Left ventricle myocardium inferior (tissue), 1 donor: ENCODE measurements at regions not wholly inside any gene's neighbourhood (a gene's known extent, or its start where the extent isn't known, plus 50 kb on each side); places are given as distances from the start of the nearest gene placed in this dataset.

Source experiments
- DNase-seq: peaks from one replicate; pipeline ENCODE4 v3.0.0-alpha.2; 2020
- H3K27ac ChIP-seq: fragments of 200-600 bp; replicated peaks from 2 replicates; pipeline ENCODE4 v1.8.0; 2021
- H3K27me3 ChIP-seq: fragments of 200-600 bp; 2 replicates; pipeline ENCODE4 v1.8.0; 2021; ENCODE audit warnings: low read depth
- H3K36me3 ChIP-seq: fragments of 200-600 bp; 2 replicates; pipeline ENCODE4 v1.8.0; 2021
- H3K4me1 ChIP-seq: fragments of 200-600 bp; 2 replicates; pipeline ENCODE4 v1.8.0; 2021
- H3K4me3 ChIP-seq: fragments of 200-600 bp; 2 replicates; pipeline ENCODE4 v1.8.0; 2021; ENCODE audit warnings: mild to moderate bottlenecking, moderate library complexity
- H3K9me3 ChIP-seq: fragments of 200-600 bp; replicated peaks from 2 replicates; pipeline ENCODE4 v1.8.0; 2021
- intact Hi-C: fragments of 100-400 bp; cut with micrococcal nuclease; formaldehyde crosslinking; loops from one replicate; pipeline ENCODE4 v1.11.0; 2022
- TF ChIP-seq, protein P1 (sequence below): fragments of 200-600 bp; IDR thresholded peaks from 2 replicates; pipeline ENCODE4 v1.8.0; 2021; ENCODE audit warnings: antibody characterized with exemption, mild to moderate bottlenecking, borderline replicate concordance
- donor health status: DM: no; HTN: yes; CAD: no; lungs with severe emphysema.

DNA sequence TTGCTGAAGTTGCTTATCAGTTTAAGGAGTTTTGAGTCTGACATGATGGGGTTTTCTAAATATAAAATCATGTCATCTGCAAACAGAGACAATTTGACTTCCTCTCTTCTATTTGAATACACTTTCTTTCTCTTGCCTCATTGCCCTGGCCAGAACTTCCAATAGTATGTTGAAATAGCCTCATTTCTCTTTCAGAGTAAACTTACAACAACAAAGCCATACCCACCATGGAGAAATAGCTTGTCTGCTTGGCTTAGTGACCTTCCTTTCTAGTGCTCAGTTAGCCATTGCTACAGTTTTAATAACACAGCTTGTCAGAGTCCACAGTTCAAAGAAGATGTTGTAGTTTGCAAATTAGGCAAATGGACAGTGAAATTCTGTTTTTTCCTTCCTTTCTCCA, 228.0 kb downstream of the ETAA1 start:
- Histone ChIP-seq H3K27ac (no peak overlapping the region), H3K36me3 (no peaks in the 10 kb centered on the region), H3K27me3 (no peaks in the 10 kb centered on the region), H3K4me1 (no peaks in the 10 kb centered on the region), H3K4me3 (no peak overlapping the region), H3K9me3 (no peaks in the 10 kb centered on the region)
- intact Hi-C loops, result no loop called here
- DNase-seq, result no peak
- TF ChIP-seq, protein P1, sequence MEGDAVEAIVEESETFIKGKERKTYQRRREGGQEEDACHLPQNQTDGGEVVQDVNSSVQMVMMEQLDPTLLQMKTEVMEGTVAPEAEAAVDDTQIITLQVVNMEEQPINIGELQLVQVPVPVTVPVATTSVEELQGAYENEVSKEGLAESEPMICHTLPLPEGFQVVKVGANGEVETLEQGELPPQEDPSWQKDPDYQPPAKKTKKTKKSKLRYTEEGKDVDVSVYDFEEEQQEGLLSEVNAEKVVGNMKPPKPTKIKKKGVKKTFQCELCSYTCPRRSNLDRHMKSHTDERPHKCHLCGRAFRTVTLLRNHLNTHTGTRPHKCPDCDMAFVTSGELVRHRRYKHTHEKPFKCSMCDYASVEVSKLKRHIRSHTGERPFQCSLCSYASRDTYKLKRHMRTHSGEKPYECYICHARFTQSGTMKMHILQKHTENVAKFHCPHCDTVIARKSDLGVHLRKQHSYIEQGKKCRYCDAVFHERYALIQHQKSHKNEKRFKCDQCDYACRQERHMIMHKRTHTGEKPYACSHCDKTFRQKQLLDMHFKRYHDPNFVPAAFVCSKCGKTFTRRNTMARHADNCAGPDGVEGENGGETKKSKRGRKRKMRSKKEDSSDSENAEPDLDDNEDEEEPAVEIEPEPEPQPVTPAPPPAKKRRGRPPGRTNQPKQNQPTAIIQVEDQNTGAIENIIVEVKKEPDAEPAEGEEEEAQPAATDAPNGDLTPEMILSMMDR, result no peak

DNA sequence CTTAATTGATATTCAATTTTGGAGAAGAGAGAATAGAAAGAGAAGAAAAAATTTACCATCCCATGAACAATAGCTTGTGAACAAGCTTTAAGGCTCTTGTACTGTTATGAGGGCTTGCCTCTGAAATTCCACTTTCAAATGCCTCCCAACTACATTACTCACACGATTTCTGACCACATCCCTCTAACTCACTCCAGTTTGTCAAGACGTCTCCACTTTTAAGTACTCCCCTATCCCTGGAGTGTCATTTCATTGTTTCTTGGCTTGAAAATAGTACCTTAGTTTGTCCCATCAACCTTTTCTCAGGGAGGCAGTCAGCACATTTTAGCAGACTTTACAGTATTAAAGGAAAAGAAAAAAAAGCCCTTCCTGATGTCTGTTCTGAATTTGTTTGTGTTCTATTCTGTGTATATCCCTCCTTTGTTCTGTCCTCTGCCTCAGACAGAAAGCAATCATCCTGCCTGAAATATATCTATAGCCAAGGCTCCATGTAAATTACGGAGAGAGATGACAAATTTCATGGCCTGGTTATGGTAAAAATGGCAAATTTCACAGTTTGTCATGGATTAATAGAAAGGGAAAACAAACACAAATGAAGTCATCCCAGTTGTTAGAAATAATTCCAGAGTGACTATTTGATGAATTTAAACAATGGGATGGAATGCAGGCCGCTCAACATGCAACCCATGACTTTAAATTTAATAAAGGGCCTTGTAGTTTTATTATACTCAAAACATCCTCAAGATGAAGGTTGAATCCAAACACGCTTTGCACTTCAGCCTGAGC, 228.8 kb downstream of the ETAA1 start:
- Histone ChIP-seq H3K27ac (no peak overlapping the region), H3K9me3 (no peaks in the 10 kb centered on the region), H3K36me3 (no peaks in the 10 kb centered on the region), H3K27me3 (no peaks in the 10 kb centered on the region), H3K4me1 (no peaks in the 10 kb centered on the region), H3K4me3 (no peak overlapping the region)
- intact Hi-C loops, result no loop called here
- no peak for DNase-seq
- TF ChIP-seq, protein P1, result no peak

DNA sequence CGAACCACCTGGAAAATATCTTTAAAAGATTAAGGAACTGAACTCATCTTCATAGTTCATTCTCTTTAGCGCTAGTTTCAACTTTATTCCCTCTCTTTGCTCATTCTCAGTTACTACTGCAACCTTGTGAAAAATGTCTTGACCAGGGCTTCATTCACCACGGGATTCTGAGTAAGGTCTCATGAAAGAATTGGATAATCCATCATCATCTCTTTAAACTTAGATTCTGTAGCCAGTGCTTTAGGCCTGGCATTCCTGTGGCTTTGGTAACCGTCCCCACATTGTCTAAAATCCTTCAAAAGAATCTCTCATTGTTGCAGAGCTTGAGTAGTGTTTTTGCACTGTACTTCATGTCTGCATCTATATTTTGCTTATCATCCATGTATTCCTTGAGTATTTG, 229.5 kb downstream of the ETAA1 start:
- H3K36me3 ChIP-seq, result no peaks in the 10 kb centered on the region
- no peak for DNase-seq
- H3K4me3 ChIP-seq, result no peak overlapping the region
- no peaks in the 10 kb centered on the region for H3K9me3 ChIP-seq
- no peaks in the 10 kb centered on the region for H3K27me3 ChIP-seq
- H3K4me1 ChIP-seq, result no peaks in the 10 kb centered on the region
- intact Hi-C loops, result no loop called here
- H3K27ac ChIP-seq, result no peak overlapping the region
- TF ChIP-seq, protein P1, result no peak

DNA sequence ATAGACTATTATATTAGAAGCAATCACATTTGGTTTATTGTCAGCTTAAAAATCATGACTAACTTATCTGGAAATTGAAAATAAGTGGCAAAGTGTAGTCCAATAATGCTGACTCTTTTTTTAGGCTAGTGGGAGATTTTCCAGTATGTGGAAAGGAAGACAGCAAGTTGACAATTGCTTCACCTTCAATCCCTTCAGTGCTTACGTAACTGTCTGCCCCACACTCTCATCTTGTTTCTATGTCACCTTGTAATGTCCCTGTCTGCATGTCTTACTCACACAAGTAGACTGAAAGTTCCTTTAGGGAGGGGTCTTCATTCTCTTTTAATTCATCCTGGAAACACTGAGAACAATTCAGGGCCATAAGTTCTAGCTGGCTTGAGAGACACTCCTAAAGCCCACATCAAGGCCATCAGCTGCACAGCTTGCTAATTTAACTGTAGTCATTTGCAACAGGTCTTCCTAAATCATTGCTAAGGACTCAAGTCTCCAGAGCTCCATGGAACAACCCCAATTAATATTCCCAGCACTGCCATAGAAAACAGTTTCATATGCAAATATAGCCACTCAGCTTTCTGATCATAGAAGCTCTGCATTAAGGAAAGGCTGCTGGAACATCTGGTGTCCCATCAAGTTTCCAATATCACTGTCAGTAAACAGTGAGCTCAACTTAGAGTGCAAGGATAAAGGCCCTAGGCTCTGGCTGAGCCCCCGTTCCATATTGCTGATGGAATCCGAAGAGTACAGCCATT, 230.5 kb downstream of the ETAA1 start:
- Histone ChIP-seq H3K36me3 (no peaks in the 10 kb centered on the region), H3K4me1 (no peaks in the 10 kb centered on the region), H3K27me3 (no peaks in the 10 kb centered on the region), H3K4me3 (no peak overlapping the region), H3K9me3 (no peaks in the 10 kb centered on the region), H3K27ac (no peak overlapping the region)
- TF ChIP-seq, protein P1, result no peak
- DNase-seq, result no peak
- intact Hi-C loops, result no loop called here

DNA sequence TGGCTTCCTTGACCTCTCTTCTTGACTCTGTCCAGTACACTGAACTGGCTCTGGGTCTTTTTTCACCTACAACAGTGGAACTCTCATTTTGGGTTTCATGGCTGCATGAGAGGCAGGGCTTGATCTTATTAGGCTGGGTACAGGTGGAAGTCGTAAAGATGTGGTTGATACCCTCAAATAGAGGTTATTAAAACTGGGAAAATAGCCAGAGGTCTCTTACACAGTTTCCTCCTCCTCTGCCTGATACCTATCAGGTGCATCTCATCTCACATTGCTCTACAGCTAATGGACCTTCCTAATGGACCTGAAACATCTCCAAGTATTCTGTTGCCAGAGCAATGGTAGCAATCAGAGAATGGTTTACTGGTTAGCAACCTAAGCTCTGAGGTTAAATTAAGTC, 231.8 kb downstream of the ETAA1 start:
- Histone ChIP-seq H3K4me1 (no peaks in the 10 kb centered on the region), H3K27ac (no peak overlapping the region), H3K27me3 (no peaks in the 10 kb centered on the region), H3K36me3 (no peaks in the 10 kb centered on the region), H3K4me3 (no peak overlapping the region), H3K9me3 (no peaks in the 10 kb centered on the region)
- no peak for DNase-seq
- intact Hi-C loops, result no loop called here
- TF ChIP-seq, protein P1, result no peak
